ENCODE measurements at regions not wholly inside any gene's neighbourhood (a gene's known extent, or its start where the extent isn't known, plus 50 kb on each side); places are given as distances from the start of the nearest gene placed in this dataset.

DNA sequence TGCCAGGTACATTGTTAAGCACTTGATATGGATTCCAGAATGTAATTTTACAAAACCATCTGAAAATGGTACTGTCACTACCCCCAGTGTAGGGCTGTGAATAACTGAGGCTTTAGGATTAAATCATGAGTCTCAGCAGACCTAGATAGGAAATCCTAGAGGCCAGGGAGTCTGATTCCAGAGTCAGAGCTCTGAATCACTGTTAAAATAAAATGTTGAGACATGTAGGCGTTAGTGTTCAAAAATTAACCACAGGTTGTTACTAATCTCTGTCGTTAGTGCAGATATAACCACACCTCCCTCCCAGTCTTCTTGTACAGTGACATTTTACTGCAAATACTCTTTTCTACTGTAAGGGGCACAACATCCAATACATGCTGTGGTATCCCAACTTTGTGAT, 1828.8 kb downstream of the MAT2B start:
- TF ChIP-seq EZH2 (IDR thresholded peaks at IDR 0.05; ENCODE audit: low read length) (no peak), CTCF (optimal IDR thresholded peaks at IDR 0.05 in 1 of 3, IDR thresholded peaks at IDR 0.05 in 1 of 3, conservative IDR thresholded peaks at IDR 0.05 in 1 of 3; ENCODE audit: extremely low read depth in 1 of 3, insufficient read depth in 2 of 3, low read length in 3 of 3) (no peak)

Data from keratinocyte (primary cell).